ENCODE measurements at regions not wholly inside any gene's neighbourhood (a gene's known extent, or its start where the extent isn't known, plus 50 kb on each side); places are given as distances from the start of the nearest gene placed in this dataset.

- TF ChIP-seq ZNF462 (CRISPR knock-in tag; IDR thresholded peaks at IDR 0.05) = no peak
- no peak for TF ChIP-seq STAT1 (IDR thresholded peaks at IDR 0.05; ENCODE audit: unreplicated experiment)
These were observed 516.3 kb downstream of the COL12A1 start (continued) for GRCh38 chr6:74689601-74690000.

GRCh38 chr6:74677463-74677862 lies 528.4 kb downstream of the COL12A1 start:
- DNase-seq (ENCODE audit: low spot score) (no peak), ATAC-seq (no peak)
- Histone ChIP-seq H3K4me3 (no peak overlapping the region), H3K79me2 (replicated peaks; ENCODE audit: insufficient read depth) (no peaks in the 10 kb centered on the region), H3K9me2 (ENCODE audit: insufficient read depth) (no peaks in the 10 kb centered on the region), H4K20me1 (replicated peaks; ENCODE audit: insufficient read depth) (no peaks in the 10 kb centered on the region), H3K27me3 (ENCODE audit: insufficient read depth) (no peaks in the 10 kb centered on the region), H3K36me3 (ENCODE audit: insufficient read depth) (no peaks in the 10 kb centered on the region; the same call in 1 of the 2 replicates), H3K27ac (ENCODE audit: low read depth) (no peak overlapping the region), H3K4me1 (ENCODE audit: insufficient read depth) (no peaks in the 10 kb centered on the region), H2AFZ (no peak overlapping the region), H3F3A (replicated peaks; ENCODE audit: low read depth) (no peaks in the 10 kb centered on the region), H3K4me2 (no peak overlapping the region)
- H3K4me3 Mint-ChIP-seq = no peak overlapping the region
- H3K27me3 Mint-ChIP-seq (ENCODE audit: insufficient read depth, low read depth, poor library complexity) = no peaks in the 10 kb centered on the region
- peaks cover 3% of the 10 kb centered on the region; the same call in 1 of the 3 replicates for H3K36me3 Mint-ChIP-seq (ENCODE audit: low read depth)
- no peak overlapping the region for H3K27ac Mint-ChIP-seq
- H3K9me3 Mint-ChIP-seq = peaks cover 4% of the 10 kb centered on the region; the same call in 2 of the 3 replicates
- H3K4me1 Mint-ChIP-seq = no peaks in the 10 kb centered on the region
- TF ChIP-seq ZNF331 (CRISPR knock-in tag; IDR thresholded peaks at IDR 0.05; ENCODE audit: low read depth) (no peak), EZH2phosphoT487 (IDR thresholded peaks at IDR 0.05; ENCODE audit: unreplicated experiment) (no peak), POLR2AphosphoS5 (IDR thresholded peaks at IDR 0.05; ENCODE audit: low read depth) (no peak), CTCF (conservative IDR thresholded peaks at IDR 0.05; ENCODE audit: low read depth in 2 of 2) (no peak), JUNB (IDR thresholded peaks at IDR 0.05; ENCODE audit: unreplicated experiment) (no peak), NANOG (IDR thresholded peaks at IDR 0.05; ENCODE audit: borderline replicate concordance) (no peak), STAT1 (IDR thresholded peaks at IDR 0.05; ENCODE audit: unreplicated experiment) (no peak), REST (IDR thresholded peaks at IDR 0.05; ENCODE audit: unreplicated experiment) (no peak), EZH2 (IDR thresholded peaks at IDR 0.05; ENCODE audit: low read depth, unreplicated experiment) (no peak), ZNF114 (CRISPR knock-in tag; IDR thresholded peaks at IDR 0.05) (no peak)

All from GM23338 (cell line).